PFSK-1 (cell line): ENCODE measurements at regions not wholly inside any gene's neighbourhood (a gene's known extent, or its start where the extent isn't known, plus 50 kb on each side); places are given as distances from the start of the nearest gene placed in this dataset.

ENCODE experiments used
- FOXP2 ChIP-seq: optimal IDR thresholded peaks from 2 replicates; pipeline ENCODE3; 2011; ENCODE audit warnings: borderline replicate concordance, control low read depth, inconsistent platforms; ENCODE audit not compliant: insufficient read depth; ENCODE audit errors: extremely low read length, extremely low read depth
- POLR2AphosphoS5 ChIP-seq: IDR thresholded peaks from 2 replicates; pipeline ENCODE4 v1.6.1; 2012; ENCODE audit warnings: low read depth, mild to moderate bottlenecking, control low read depth, low read length, moderate library complexity
- REST ChIP-seq, 2 experiments: IDR thresholded peaks; 2 replicates each; pipeline versions ENCODE4 v1.6.1 to v1.8.0; 2011 to 2012; ENCODE audit warnings: low read depth in 2 of 2, low read length in 2 of 2, control low read depth in 1 of 2, inconsistent platforms in 1 of 2, mild to moderate bottlenecking in 1 of 2, moderate library complexity in 1 of 2; ENCODE audit not compliant: insufficient read depth in 1 of 2
- TAF1 ChIP-seq: IDR thresholded peaks from 2 replicates; pipeline ENCODE4 v1.6.1; 2012; ENCODE audit warnings: low read length, control low read depth, borderline replicate concordance; ENCODE audit not compliant: insufficient read depth

GRCh38 chr5:143652108-143652700 lies 159.8 kb upstream of the HMHB1 start:
- TF ChIP-seq POLR2AphosphoS5 (no peak), REST (IDR thresholded peaks at IDR 0.05; ENCODE audit: insufficient read depth in 1 of 2, low read depth in 2 of 2, low read length in 2 of 2) (no peak), TAF1 (no peak), FOXP2 (no peak)
